Tibial artery (tissue), 4 donors: ENCODE measurements at regions not wholly inside any gene's neighbourhood (a gene's known extent, or its start where the extent isn't known, plus 50 kb on each side); places are given as distances from the start of the nearest gene placed in this dataset.

Source experiments
- DNase-seq, 2 donors: peaks; one replicate each; pipeline ENCODE4 v3.0.0-alpha.2; 2019
- H3K27ac ChIP-seq, 2 donors: fragments of 200-600 bp; sonication (generic) in 1 of 2; 1 replicate in 1 of 2; 2 replicates in 1 of 2; pipeline ENCODE4 v1.5.1; 2018 to 2019; ENCODE audit warnings: mild to moderate bottlenecking in 1 of 2
- H3K27me3 ChIP-seq, 2 donors: fragments of 200-600 bp; sonication (generic) in 1 of 2; one replicate each; pipeline versions ENCODE4 v1.5.1 to v1.6.0; 2016 to 2019
- H3K36me3 ChIP-seq, 3 donors: fragments of 200-600 bp; sonication (generic) in 2 of 3; one replicate each; pipeline ENCODE4 v1.5.1; 2016 to 2019; ENCODE audit warnings: mild to moderate bottlenecking in 2 of 3
- H3K4me1 ChIP-seq, 4 donors: fragments of 200-600 bp; sonication (generic) in 2 of 4; 1 replicate in 3 of 4; 2 replicates in 1 of 4; pipeline ENCODE4 v1.5.1; 2016 to 2019
- H3K4me3 ChIP-seq, 2 donors: fragments of 200-600 bp; sonication (generic) in 1 of 2; 1 replicate in 1 of 2; 2 replicates in 1 of 2; pipeline ENCODE4 v1.5.1; 2018 to 2019; ENCODE audit warnings: mild to moderate bottlenecking in 2 of 2
- H3K9me3 ChIP-seq, 3 donors: fragments of 200-600 bp; sonication (generic) in 1 of 3; one replicate each; pipeline ENCODE4 v1.5.1; 2016 to 2019
- CTCF ChIP-seq, 2 experiments: fragments of 200-600 bp in 1 of 2; fragments of 450-650 bp in 1 of 2; IDR thresholded peaks; one replicate each; pipeline ENCODE4 v1.5.1; 2017 to 2019; ENCODE audit warnings: antibody characterized with exemption in 2 of 2, mild to moderate bottlenecking in 1 of 2, moderate library complexity in 1 of 2
- intact Hi-C: fragments of 100-400 bp; cut with DNase I; formaldehyde crosslinking; loops from one replicate; pipeline ENCODE4 v1.15.0; 2023; ENCODE audit warnings: low total_unique reads

GRCh38 chr4:181946902-181947301, 296.3 kb upstream of the TENM3 start:
- H3K4me3 ChIP-seq, result no peak overlapping the region
- no peak for TF ChIP-seq CTCF (IDR thresholded peaks at IDR 0.05)

GRCh38 chr4:181948839-181949382, 294.3 kb upstream of the TENM3 start:
- no peak for DNase-seq
- Histone ChIP-seq H3K4me1 (no peaks in the 10 kb centered on the region), H3K36me3 (no peaks in the 10 kb centered on the region), H3K4me3 (no peak overlapping the region), H3K9me3 (no peaks in the 10 kb centered on the region), H3K27ac (no peak overlapping the region), H3K27me3 (no peaks in the 10 kb centered on the region)
- intact Hi-C loops, result no loop called here
- no peak for TF ChIP-seq CTCF (IDR thresholded peaks at IDR 0.05)

More at GRCh38 chr4:181946902-181947301, 296.3 kb upstream of the TENM3 start:
- H3K9me3 ChIP-seq, result no peaks in the 10 kb centered on the region
- H3K36me3 ChIP-seq, result no peaks in the 10 kb centered on the region
- H3K4me1 ChIP-seq, result no peaks in the 10 kb centered on the region
- no peaks in the 10 kb centered on the region for H3K27me3 ChIP-seq
- H3K27ac ChIP-seq, result no peak overlapping the region
- intact Hi-C loops, result no loop called here
- DNase-seq, result no peak

- no peak overlapping the region for H3K4me3 ChIP-seq
- TF ChIP-seq CTCF (IDR thresholded peaks at IDR 0.05), result no peak
- intact Hi-C loops, result no loop called here
- no peak for DNase-seq
- H3K9me3 ChIP-seq, result no peaks in the 10 kb centered on the region
- no peaks in the 10 kb centered on the region for H3K36me3 ChIP-seq
- H3K4me1 ChIP-seq, result no peaks in the 10 kb centered on the region
- no peak overlapping the region for H3K27ac ChIP-seq
- no peaks in the 10 kb centered on the region for H3K27me3 ChIP-seq
Measured at GRCh38 chr4:181949704-181950312, 293.4 kb upstream of the TENM3 start.

GRCh38 chr4:181950372-181951127, 292.7 kb upstream of the TENM3 start:
- no peaks in the 10 kb centered on the region for H3K9me3 ChIP-seq
- no peak for TF ChIP-seq CTCF (IDR thresholded peaks at IDR 0.05)
- no peaks in the 10 kb centered on the region for H3K4me1 ChIP-seq
- no peak overlapping the region for H3K27ac ChIP-seq
- H3K27me3 ChIP-seq, result no peaks in the 10 kb centered on the region
- DNase-seq, result no peak
- H3K36me3 ChIP-seq, result no peaks in the 10 kb centered on the region
- intact Hi-C loops, result no loop called here
- H3K4me3 ChIP-seq, result no peak overlapping the region

GRCh38 chr4:181951265-181951664, 291.9 kb upstream of the TENM3 start:
- Histone ChIP-seq H3K36me3 (no peaks in the 10 kb centered on the region), H3K4me1 (no peaks in the 10 kb centered on the region), H3K27me3 (no peaks in the 10 kb centered on the region), H3K27ac (no peak overlapping the region), H3K9me3 (no peaks in the 10 kb centered on the region), H3K4me3 (no peak overlapping the region)
- DNase-seq, result no peak
- intact Hi-C loops, result no loop called here
- no peak for TF ChIP-seq CTCF (IDR thresholded peaks at IDR 0.05)
